HG03175 (cell line): ENCODE measurements at regions not wholly inside any gene's neighbourhood (a gene's known extent, or its start where the extent isn't known, plus 50 kb on each side); places are given as distances from the start of the nearest gene placed in this dataset.

Source experiments
- ATAC-seq: cut with Tn5 transposase; IDR thresholded peaks from one replicate; pipeline ENCODE4 v1.9.1; 2021; ENCODE audit warnings: mild to moderate bottlenecking, moderate library complexity; ENCODE audit not compliant: unreplicated experiment

GRCh38 chrX:139126493-139126892 is 404.0 kb upstream of the F9 start:
- ATAC-seq = peak; percentile 85

GRCh38 chrX:139125916-139126315 is 404.6 kb upstream of the F9 start:
- ATAC-seq = no peak

GRCh38 chrX:139121616-139122286 is 408.8 kb upstream of the F9 start:
- ATAC-seq = no peak

- ATAC-seq = no peak
These were observed 409.2 kb upstream of the FGF13 start for GRCh38 chrX:139120760-139121159.

- no peak for ATAC-seq
These were observed 402.2 kb upstream of the FGF13 start for GRCh38 chrX:139113708-139114107.

GRCh38 chrX:139112432-139112831 is 400.9 kb upstream of the FGF13 start:
- no peak for ATAC-seq

- no peak for ATAC-seq
These were observed 394.6 kb upstream of the FGF13 start for GRCh38 chrX:139106069-139106468.

GRCh38 chrX:139094671-139095592 is 383.4 kb upstream of the FGF13 start:
- no peak for ATAC-seq

GRCh38 chrX:139093201-139093600 is 381.7 kb upstream of the FGF13 start:
- no peak for ATAC-seq

- no peak for ATAC-seq
These were observed 380.4 kb upstream of the FGF13 start for GRCh38 chrX:139091878-139092277.

- no peak for ATAC-seq
These were observed 379.5 kb upstream of the FGF13 start for GRCh38 chrX:139091066-139091465.

- no peak for ATAC-seq
These were observed 374.7 kb upstream of the FGF13 start for GRCh38 chrX:139086246-139086645.

GRCh38 chrX:139085404-139085803 is 373.9 kb upstream of the FGF13 start:
- no peak for ATAC-seq

- no peak for ATAC-seq
These were observed 371.7 kb upstream of the FGF13 start for GRCh38 chrX:139083191-139083590.

- no peak for ATAC-seq
These were observed 370.4 kb upstream of the FGF13 start for GRCh38 chrX:139081965-139082364.

GRCh38 chrX:139079789-139080188 is 368.3 kb upstream of the FGF13 start:
- ATAC-seq = no peak

GRCh38 chrX:139078761-139079280 is 367.3 kb upstream of the FGF13 start:
- ATAC-seq = no peak

GRCh38 chrX:139078342-139078741 is 366.8 kb upstream of the FGF13 start:
- no peak for ATAC-seq

- ATAC-seq = no peak
These were observed 366.0 kb upstream of the FGF13 start for GRCh38 chrX:139077281-139078250.

- no peak for ATAC-seq
These were observed 351.8 kb upstream of the FGF13 start for GRCh38 chrX:139063364-139063763.
